ENCODE measurements at regions not wholly inside any gene's neighbourhood (a gene's known extent, or its start where the extent isn't known, plus 50 kb on each side); places are given as distances from the start of the nearest gene placed in this dataset.

DNA sequence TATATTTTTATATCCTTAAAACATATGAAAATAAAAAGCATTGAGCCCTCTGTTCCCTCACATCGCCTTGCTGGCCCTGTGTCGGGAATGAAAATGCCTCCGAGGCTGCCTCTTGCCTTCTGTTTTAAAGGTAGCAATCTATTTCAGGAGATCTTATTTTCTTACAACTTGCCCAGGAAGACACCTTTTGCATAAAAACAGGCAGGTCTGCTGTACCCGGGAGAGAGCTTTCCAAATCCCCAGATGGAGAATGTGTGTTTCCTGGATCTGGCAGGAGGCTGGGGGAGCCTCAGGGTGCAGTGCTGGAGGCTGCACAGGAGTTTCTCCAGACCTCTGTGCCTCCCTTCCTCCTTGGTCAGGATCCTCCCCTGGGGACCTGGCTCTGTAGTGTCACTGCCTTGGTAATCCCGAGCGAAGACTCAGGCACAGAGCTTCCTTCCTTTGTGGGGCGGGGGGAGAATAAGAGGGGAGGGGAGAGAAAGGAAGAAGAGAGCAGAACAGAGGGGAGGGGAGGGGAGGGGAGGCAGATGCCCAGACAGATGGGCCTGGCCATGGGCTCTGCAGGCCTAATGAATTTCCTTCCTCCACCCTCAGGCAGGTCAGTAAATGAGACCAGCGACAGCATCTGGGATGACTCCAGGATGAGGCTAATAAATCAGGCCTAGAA, 104.0 kb upstream of the BOD1 start:
- DNase-seq: no peak

DNA sequence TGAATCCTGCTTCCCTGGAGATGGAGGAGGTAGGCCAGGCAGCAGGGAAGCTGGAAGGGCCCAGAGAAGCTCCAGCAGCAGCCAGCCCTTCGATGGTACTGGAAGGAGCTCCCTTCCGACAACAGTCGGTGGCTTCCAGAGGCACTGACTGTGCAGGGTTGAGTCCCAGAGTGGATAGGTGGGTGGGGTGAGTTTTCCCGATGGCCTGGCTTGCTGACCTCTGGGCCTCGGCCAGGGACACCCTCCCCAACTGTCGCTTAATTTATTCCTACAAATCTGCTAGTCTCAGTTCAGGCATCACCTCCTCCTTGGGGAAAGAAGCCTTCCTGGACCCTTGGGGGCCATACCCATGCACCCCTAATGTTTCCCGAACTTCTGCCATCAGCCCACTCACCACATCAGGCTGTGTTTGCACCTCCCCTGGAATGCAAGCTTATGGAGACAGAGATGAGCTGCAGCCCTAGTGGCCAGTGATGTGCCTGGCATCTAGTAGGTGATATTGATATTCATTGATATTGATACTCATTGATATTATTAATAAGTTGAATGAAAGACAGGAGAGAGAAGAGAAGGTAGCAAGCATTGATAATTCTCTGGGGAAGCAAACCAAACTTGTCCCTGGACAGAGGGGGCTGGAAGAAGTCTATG, 104.6 kb upstream of the BOD1 start:
- no peak for DNase-seq

DNA sequence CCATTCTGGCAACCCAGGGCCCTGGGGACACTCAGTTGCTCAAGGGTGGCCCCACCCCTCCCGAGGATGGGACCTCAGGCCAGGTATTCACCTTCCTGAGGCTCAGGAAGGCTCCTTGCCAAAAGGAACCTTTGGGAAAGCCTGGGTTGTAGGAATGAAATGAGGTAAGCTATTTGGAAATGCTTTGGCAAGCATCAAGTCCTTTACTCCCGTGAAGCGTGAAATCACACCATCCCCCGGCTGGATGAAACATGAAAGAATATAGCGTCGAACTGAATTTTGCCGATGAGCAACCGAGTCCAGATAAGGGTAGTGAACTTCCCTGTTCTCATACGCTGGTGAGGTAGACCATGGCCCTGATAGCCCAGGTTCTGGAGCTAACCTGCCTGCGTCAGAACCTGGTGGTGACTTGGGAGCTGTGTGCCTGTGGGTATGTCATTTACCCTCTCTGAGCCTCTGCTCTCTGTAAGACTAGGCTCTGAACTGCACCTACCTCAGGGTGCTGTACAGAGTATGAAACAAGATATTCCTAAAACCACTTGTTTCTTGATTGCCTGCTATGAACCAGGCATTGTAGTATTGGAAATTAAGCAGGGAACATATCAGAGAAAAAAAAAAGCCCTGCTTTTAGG, 105.3 kb upstream of the BOD1 start:
- DNase-seq: no peak

- DNase-seq: no peak
Observed at GRCh38 chr5:173726846-173727557, 110.6 kb upstream of the BOD1 start.

DNA sequence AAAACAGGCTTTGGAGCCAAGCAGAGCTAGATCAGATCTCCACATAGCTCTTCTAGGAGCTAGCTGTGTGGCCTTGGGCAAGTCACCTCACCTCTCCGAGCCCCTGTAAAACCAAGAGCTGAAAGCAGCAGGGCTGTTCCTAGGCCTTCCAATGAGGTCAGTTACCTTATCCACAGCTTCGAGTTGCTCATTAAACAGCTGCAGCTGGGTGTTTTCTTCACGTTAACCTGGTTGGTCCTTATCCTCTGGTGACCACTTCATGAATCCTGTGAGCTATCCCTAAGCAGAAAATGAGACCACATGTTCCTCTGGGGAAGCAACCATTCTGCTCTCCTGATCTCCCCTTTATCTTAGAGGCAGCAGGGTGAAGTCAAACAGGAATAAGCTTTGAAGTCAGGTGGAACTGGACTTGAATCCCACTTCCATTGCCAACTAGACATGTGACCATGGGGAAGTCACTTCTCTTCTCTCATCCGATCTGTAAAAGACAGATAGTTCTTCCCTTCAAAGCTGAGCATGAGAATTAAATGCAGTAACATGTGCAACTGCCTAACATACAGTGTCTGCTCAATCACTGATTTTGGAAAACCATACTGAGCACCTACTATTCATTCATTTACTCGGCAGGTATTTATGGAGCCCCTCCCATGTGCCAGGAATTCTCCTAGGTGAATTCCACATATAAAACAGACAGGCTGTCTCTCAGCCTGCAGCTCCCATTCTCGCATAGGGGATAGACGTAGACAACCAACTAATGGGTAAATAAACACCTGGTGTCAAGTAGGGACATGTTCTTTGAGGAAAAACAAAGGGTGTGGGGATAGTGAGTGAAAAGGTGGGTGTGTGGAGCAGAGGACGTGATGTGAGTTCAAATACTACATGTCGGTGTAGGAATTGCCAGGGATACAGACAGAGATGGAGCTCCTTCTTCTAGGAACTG, 111.7 kb upstream of the BOD1 start:
- DNase-seq: peak in 1 of 2 donors; percentile 29

DNA sequence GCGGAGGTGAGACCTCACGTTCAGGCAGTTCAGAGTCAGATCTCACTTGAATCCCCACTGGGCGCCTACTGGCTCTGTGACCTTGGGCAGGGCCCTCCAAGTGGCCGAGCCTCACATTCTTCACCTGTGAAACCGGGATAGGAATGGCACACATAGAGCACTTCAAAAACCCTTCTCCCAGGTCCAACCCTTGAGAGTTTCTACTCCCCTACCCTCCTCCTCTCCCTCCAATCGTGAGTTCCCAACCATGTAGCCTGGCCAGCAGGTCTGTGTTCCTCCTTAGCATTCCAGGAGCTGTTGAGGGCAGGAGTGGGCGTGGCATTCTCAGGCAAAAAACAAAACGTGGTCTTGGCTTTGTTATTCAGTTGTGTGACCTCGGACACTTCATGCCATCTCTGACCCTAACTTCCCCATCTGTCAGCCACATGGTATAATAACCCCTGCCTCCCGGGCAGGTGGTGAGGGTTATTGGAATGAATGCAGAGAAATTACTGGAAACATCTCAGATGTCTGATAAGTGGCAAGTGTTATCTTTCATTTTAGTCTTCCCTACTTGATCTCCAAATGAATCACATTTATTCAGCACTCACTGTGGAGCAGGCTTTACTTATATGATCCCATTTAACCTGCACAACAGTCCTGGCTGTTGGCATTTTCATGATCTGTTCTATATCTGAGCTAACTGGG, 112.8 kb upstream of the BOD1 start:
- no peak for DNase-seq

DNA sequence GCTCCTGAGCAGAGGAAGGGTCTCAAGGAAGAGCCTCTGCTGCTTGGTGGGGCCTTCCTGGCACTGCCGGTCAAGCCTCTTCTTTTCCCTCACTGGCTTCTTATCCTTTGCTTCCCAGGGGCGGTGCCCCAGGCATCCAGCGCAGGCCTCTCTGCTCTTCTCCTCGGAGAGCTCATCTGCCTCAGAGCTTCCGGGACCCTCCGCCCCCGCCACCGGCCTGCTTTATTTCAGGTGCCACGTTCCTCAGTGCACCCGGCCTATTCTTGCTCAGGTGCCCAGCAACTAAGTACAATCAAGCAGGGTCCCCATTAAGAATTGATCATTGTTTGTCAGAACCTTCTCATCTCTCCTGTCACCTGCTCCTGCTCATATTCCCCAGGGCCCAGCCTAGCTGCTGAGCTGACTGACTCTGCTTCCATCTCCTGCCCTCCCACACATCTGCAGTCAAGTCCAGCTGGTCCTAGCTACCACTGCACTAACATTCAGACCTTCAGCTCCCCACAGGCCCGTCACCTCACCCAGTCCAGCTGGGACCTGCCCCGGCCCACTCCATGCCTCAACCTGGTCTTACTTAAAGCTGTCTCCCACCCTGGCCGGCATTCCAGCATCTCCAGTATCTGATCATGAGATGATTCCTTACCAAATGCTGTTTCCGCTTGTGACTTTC, 114.3 kb upstream of the BOD1 start:
- no peak for DNase-seq

GRCh38 chr5:173733021-173733420, 116.6 kb upstream of the BOD1 start:
- DNase-seq: no peak

GRCh38 chr5:173733425-173733824, 117.0 kb upstream of the BOD1 start:
- DNase-seq: no peak

DNA sequence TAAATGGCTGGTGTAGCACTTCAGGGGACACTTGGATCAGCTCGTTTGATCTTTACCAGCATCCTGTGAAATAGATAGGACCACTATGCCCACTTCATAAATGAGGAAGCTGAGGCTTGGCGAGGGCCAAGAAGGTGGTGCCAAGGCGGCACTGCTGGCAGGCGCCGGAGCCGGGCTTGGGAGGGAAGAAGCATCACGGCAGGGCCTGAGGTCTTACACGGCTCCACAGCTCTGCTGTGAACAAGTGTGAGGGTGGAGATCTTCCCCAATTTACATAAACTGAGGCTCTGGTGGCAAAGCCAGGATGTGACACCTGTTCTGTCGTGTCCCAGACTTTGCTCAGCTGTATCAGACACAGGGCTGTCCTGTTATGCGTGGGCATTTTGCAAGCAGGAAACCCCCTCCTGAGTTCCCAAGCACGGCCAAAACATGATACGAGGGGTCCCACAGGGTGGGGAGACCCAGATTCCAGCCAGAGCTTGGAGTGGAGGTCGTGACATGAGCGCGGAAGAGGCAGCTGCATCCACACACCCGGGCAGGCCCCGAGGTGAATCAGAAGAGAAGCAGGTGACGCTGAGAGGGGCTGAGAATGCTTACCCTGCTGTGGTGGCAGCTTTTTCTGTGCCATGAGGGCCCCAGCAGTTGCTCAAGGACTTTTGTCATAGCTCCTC, 117.5 kb upstream of the BOD1 start:
- no peak for DNase-seq

DNA sequence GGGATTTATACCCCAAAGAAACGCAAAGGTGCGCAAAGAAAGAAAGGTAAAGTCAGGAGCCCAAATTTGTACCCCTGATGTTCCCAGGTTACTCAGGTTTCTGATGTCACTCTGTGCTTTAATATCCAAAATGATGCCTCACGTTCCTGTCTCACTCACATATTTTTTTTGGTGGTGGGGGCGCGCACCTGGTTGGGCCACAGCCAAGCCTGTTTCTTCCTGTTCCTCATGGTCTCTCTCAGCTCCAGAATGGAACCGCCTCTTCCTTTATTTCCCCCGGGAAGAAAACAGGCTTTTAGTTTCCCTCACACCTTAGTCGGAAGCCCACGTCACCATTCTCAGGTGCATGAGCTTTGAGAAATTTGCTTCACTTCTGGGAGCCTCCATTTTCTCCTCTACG, 118.3 kb upstream of the BOD1 start:
- DNase-seq: no peak

DNA sequence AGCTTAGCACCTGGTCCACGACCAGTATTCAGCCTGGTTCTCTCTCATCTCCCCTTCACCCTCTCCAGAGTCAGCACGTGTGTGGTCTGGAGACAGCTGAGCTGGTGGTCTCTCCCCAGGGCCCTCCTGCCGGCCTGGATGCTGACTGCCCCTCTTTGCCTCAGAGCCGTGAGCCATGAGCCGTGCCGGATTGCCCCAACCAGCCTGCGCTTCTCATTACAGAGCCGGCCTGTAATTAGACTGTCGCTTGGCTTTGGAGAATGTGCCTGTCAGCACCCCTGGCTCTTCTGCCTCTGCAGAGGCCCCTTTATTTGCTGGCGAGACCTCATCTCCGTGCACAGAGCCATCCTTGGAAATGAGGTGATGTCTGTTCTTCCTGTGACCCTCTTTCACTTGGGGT, 118.7 kb upstream of the BOD1 start:
- no peak for DNase-seq

GRCh38 chr5:173735691-173736090, 119.2 kb upstream of the BOD1 start:
- DNase-seq: no peak

DNA sequence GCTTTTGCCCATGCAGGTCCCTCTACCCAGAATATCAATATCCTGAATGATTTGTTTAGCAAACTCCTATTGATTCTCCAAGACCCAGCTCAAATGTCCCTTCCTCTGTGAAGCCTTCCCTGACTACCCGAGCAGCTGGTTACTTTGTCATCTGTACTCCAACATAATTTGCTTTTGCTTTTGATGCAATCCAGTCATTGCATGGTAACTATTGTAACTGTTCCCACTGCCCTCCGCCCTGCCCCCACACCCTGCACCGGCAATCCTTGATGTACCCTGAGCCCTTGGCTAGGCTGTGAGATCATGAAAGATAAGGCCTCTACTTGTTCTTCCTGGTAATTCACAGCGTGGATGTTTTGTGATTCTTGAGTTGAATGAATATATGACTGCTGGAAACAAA, 119.9 kb upstream of the BOD1 start:
- DNase-seq: no peak

GRCh38 chr5:173736923-173737412, 120.5 kb upstream of the BOD1 start:
- DNase-seq: peak in 1 of 2 donors; percentile 20

DNA sequence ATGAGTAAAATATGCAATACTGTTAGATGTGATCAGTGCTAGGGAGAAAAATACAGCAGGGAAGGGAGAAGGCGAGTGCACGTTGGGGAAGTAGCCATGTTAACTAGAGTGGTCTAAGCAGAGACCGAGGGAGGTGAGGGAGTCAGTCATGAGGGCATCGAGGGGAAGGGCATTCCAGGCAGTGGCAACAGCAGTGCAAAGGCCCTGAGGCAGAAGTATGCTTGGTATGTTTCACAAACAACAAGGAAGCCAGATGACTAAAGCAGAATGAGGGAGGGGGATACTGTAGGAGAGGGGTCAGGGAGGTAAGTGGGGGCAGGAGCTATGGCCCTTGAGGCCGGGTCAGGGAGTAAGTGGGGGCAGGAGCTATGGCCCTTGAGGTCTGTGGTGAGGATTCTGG, 123.3 kb upstream of the BOD1 start:
- DNase-seq: no peak

GRCh38 chr5:173740400-173740799, 124.0 kb upstream of the BOD1 start:
- no peak for DNase-seq

DNA sequence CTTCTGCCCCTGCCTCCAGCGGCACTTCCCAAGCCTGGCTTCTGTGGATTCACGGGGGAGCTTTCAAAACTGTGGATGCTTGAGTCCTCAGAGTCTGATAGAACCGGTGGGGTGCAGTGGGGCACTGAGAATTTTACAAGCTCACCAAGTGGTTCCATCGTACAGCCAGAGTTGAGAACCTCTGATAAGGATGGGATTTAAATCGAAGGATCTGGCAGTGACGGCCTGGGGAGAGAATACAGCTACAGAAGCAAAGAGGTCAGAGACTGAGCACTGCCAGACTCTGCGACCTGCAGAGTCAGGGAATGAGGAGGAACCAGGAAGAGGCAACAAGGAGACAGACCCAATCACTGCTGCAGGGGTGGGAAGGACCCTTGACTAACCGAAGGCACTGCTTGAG, 124.6 kb upstream of the BOD1 start:
- no peak for DNase-seq

GRCh38 chr5:173741729-173742431, 125.4 kb upstream of the BOD1 start:
- DNase-seq: peak; percentile 43 to 63

- DNase-seq: peak; percentile 38 to 42
Observed at GRCh38 chr5:173742432-173742816, 126.0 kb upstream of the BOD1 start.
